A549 (cell line): ENCODE measurements at regions not wholly inside any gene's neighbourhood (a gene's known extent, or its start where the extent isn't known, plus 50 kb on each side); places are given as distances from the start of the nearest gene placed in this dataset.

ENCODE experiments used
- ATAC-seq, 2 experiments: fragments of 200-7000 bp in 1 of 2; fragments of >200 bp in 1 of 2; cut with Nextera tagmentation in 1 of 2; cut with Tn5 transposase in 1 of 2; 3 replicates each; pipeline versions ENCODE4 v1.8.0 to v1.9.1; 2018 to 2020; ENCODE audit warnings: mild to moderate bottlenecking in 1 of 2, moderate library complexity in 1 of 2
- CTCF ChIA-PET: fragments of 300-600 bp; sonication (Branson Sonifier 250); formaldehyde crosslinking; extraction: SDS; loops from one replicate; lab custom pipeline; 2021; ENCODE audit warnings: antibody characterized with exemption, inconsistent platforms; lab: Yijun Ruan, JAX
- POLR2A ChIA-PET: fragments of 350-600 bp; formaldehyde crosslinking; extraction: SDS; loops from one replicate; lab custom pipeline; 2021; ENCODE audit warnings: antibody characterized with exemption, inconsistent platforms; lab: Yijun Ruan, JAX
- DNase-seq, 2 experiments: peaks; one replicate each; pipeline versions ENCODE4 v3.0.0 to v3.0.0-alpha.2; 2011 to 2016; ENCODE audit warnings: low read depth in 1 of 2, low spot score in 1 of 2
- FAIRE-seq: peaks from 2 replicates; lab custom pipeline; 2011; peaks lifted over from hg19 to GRCh38; lab: Jason Lieb, UNC
- H3K27ac ChIP-seq, 2 experiments: fragments of >200 bp; sonication (Bioruptor Twin); formaldehyde crosslinking; 3 replicates each; pipeline ENCODE4 v1.5.1; 2016 to 2017
- H3K4me1 ChIP-seq: fragments of >200 bp; sonication (Bioruptor Twin); formaldehyde crosslinking; 3 replicates; pipeline ENCODE4 v1.6.1; 2016
- H3K4me2 ChIP-seq: fragments of >200 bp; sonication (Bioruptor Twin); formaldehyde crosslinking; 3 replicates; pipeline ENCODE4 v1.6.1; 2016
- H3K4me3 ChIP-seq: fragments of >200 bp; sonication (Bioruptor Twin); formaldehyde crosslinking; 3 replicates; pipeline ENCODE4 v1.5.1; 2016
- H3K9me3 ChIP-seq: fragments of >200 bp; sonication (Bioruptor Twin); formaldehyde crosslinking; 3 replicates; pipeline ENCODE4 v1.6.1; 2016
- BCL3 ChIP-seq: fragments of >200 bp; sonication (Bioruptor Twin); formaldehyde crosslinking; IDR thresholded peaks from 3 replicates; pipeline ENCODE4 v1.6.1; 2016
- BHLHE40 ChIP-seq: IDR thresholded peaks from 2 replicates; pipeline ENCODE4 v1.6.1; 2012; ENCODE audit warnings: low read depth, low read length, inconsistent platforms
- CTCF ChIP-seq: fragments of >200 bp; sonication (Bioruptor Twin); formaldehyde crosslinking; IDR thresholded peaks from 3 replicates; pipeline ENCODE4 v1.5.1; 2016
- EHF ChIP-seq: fragments of 250-450 bp; sonication (Bioruptor Pico); IDR thresholded peaks from 2 replicates; pipeline ENCODE4 v1.5.0; 2020; ENCODE audit warnings: mild to moderate bottlenecking
- EHMT2 ChIP-seq: fragments of 200-600 bp; sonication (generic); IDR thresholded peaks from 2 replicates; pipeline ENCODE4 v1.6.1; 2016; ENCODE audit warnings: antibody characterized with exemption, low read depth, mild to moderate bottlenecking, moderate library complexity
- EP300 ChIP-seq, 2 experiments: fragments of >200 bp; sonication (Bioruptor Twin); formaldehyde crosslinking; IDR thresholded peaks; 2 replicates in 1 of 2; 3 replicates in 1 of 2; pipeline ENCODE4 v1.6.1; 2016 to 2017
- ESRRA ChIP-seq: fragments of 150-350 bp; IDR thresholded peaks from 2 replicates; pipeline ENCODE4 v1.6.1; 2014; ENCODE audit warnings: mild to moderate bottlenecking, low read length, borderline replicate concordance
- FOSL2 ChIP-seq, 2 experiments: fragments of 450-650 bp in 1 of 2; fragments of >200 bp in 1 of 2; sonication (Bioruptor Twin) in 1 of 2; formaldehyde crosslinking; IDR thresholded peaks; 2 replicates each; pipeline versions ENCODE4 v1.5.0 to v1.6.1; 2016 to 2020; ENCODE audit warnings: mild to moderate bottlenecking in 1 of 2, moderate library complexity in 1 of 2
- GATA3 ChIP-seq: IDR thresholded peaks from 2 replicates; pipeline ENCODE4 v1.6.1; 2012; ENCODE audit warnings: borderline replicate concordance
- HMGXB4 ChIP-seq: fragments of 250-450 bp; sonication (Bioruptor Pico); IDR thresholded peaks from 2 replicates; pipeline ENCODE4 v1.5.0; 2021; ENCODE audit warnings: mild to moderate bottlenecking, moderate library complexity, borderline replicate concordance
- HOXB5 ChIP-seq: fragments of 250-450 bp; sonication (Bioruptor Pico); IDR thresholded peaks from 2 replicates; pipeline ENCODE4 v1.5.0; 2020; ENCODE audit warnings: mild to moderate bottlenecking, moderate library complexity
- KDM1A ChIP-seq: fragments of 200-600 bp; sonication (generic); IDR thresholded peaks from 2 replicates; pipeline ENCODE4 v1.6.1; 2016; ENCODE audit warnings: low read depth, mild to moderate bottlenecking
- MYC ChIP-seq: IDR thresholded peaks from 2 replicates; pipeline ENCODE4 v1.6.1; 2012; ENCODE audit warnings: mild to moderate bottlenecking, inconsistent platforms, low read length, improper control_type of control experiment, borderline replicate concordance
- NPAS2 ChIP-seq: fragments of 250-450 bp; sonication (Bioruptor Pico); IDR thresholded peaks from 2 replicates; pipeline ENCODE4 v1.8.0; 2022; ENCODE audit warnings: mild to moderate bottlenecking, moderate library complexity, borderline replicate concordance
- NR3C1 ChIP-seq: fragments of >200 bp; sonication (Bioruptor Twin); formaldehyde crosslinking; IDR thresholded peaks from 3 replicates; pipeline ENCODE4 v1.6.1; 2017
- PBX3 ChIP-seq: IDR thresholded peaks from 2 replicates; pipeline ENCODE4 v1.6.1; 2012
- POLR2A ChIP-seq: IDR thresholded peaks from 2 replicates; pipeline ENCODE4 v1.6.1; 2012; ENCODE audit warnings: mild to moderate bottlenecking, low read length
- POLR2AphosphoS2 ChIP-seq: conservative IDR thresholded peaks from 2 replicates; pipeline ENCODE4 v1.6.1; 2012; ENCODE audit warnings: low read length, improper control_type of control experiment, inconsistent platforms
- RARB ChIP-seq: fragments of 250-450 bp; sonication (Bioruptor Pico); IDR thresholded peaks from 2 replicates; pipeline ENCODE4 v1.8.0; 2021; ENCODE audit warnings: mild to moderate bottlenecking, moderate library complexity
- RFX5 ChIP-seq: fragments of 450-650 bp; IDR thresholded peaks from 2 replicates; pipeline ENCODE4 v1.7.1; 2014; ENCODE audit warnings: antibody characterized with exemption, mild to moderate bottlenecking, moderate library complexity
- SMC3 ChIP-seq: fragments of >200 bp; sonication (Bioruptor Twin); formaldehyde crosslinking; IDR thresholded peaks from 3 replicates; pipeline ENCODE4 v1.6.1; 2018; ENCODE audit warnings: inconsistent platforms
- WGBS: methylation state at CpG from one replicate; pipeline ENCODE4 v1.1.6; 2017; ENCODE audit errors: missing lambda C conversion rate; 5-methylcytosine and 5-hydroxymethylcytosine counted together

GRCh38 chr16:52209227-52209626 lies 337.7 kb downstream of the TOX3 start:
- Histone ChIP-seq H3K4me2 (no peak overlapping the region), H3K9me3 (no peaks in the 10 kb centered on the region), H3K4me1 (no peaks in the 10 kb centered on the region), H3K4me3 (no peak overlapping the region), H3K27ac (no peak overlapping the region)
- FAIRE-seq = no peak
- no peak for DNase-seq
- CTCF ChIA-PET = no interaction called here
- TF ChIP-seq KDM1A = no peak
- no peak for TF ChIP-seq POLR2A
- TF ChIP-seq POLR2AphosphoS2 = no peak
- POLR2A ChIA-PET = no interaction called here
- no peak for ATAC-seq

GRCh38 chr16:52203096-52203495 lies 343.8 kb downstream of the TOX3 start:
- no peaks in the 10 kb centered on the region for H3K4me1 ChIP-seq
- no peak for TF ChIP-seq GATA3
- TF ChIP-seq CTCF = no peak
- no peak for TF ChIP-seq RARB (CRISPR knock-in tag)
- no peak for TF ChIP-seq NR3C1
- no peak for TF ChIP-seq ESRRA
- no peak for TF ChIP-seq EP300 (IDR thresholded peaks at IDR 0.05)
- TF ChIP-seq EHMT2 = no peak
- TF ChIP-seq BHLHE40 = no peak
- no peak for TF ChIP-seq BCL3
- no peak for TF ChIP-seq HMGXB4 (CRISPR knock-in tag)
- TF ChIP-seq, all 56 proteins: peak for 0
- H3K4me2 ChIP-seq = no peak overlapping the region
- no peaks in the 10 kb centered on the region for H3K9me3 ChIP-seq
- ChIA-PET POLR2A (no interaction called here), CTCF (interaction anchor here (0.9 to 4.1 kb wide), 3 partner anchors 12 to 819 kb away, joined by 3 to 24 read pairs (median 7); no protein-coding TSS in a partner anchor)
- H3K27ac ChIP-seq = no peak overlapping the region
- FAIRE-seq (no peak), DNase-seq (no peak), ATAC-seq (no peak)
- H3K4me3 ChIP-seq = no peak overlapping the region

- H3K27ac ChIP-seq = no peak overlapping the region
- H3K9me3 ChIP-seq = no peaks in the 10 kb centered on the region
- CTCF ChIA-PET = interaction anchor here (0.7 to 5.0 kb wide), 2 partner anchors 719 to 829 kb away, joined by 3 to 65 read pairs; no protein-coding TSS in a partner anchor
- no peak for ATAC-seq
- TF ChIP-seq EHF (CRISPR knock-in tag) (no peak), FOSL2 (IDR thresholded peaks at IDR 0.05) (no peak), FOSL2 (CRISPR knock-in tag; IDR thresholded peaks at IDR 0.05) (no peak), RFX5 (no peak), MYC (no peak), NPAS2 (CRISPR knock-in tag) (no peak), HOXB5 (CRISPR knock-in tag) (no peak), SMC3 (no peak), GATA3 (no peak), PBX3 (no peak)
- TF ChIP-seq, all 56 proteins: peak for 0
- Histone ChIP-seq H3K4me3 (no peak overlapping the region), H3K4me2 (no peak overlapping the region), H3K4me1 (no peaks in the 10 kb centered on the region)
- 13% methylated on average over 2 of the region's 2 CpGs for WGBS
- DNase-seq (no peak), FAIRE-seq (no peak)
- POLR2A ChIA-PET = no interaction called here
Measured at GRCh38 chr16:52193441-52193840, 353.5 kb downstream of the TOX3 start.
